ENCODE measurements at regions not wholly inside any gene's neighbourhood (a gene's known extent, or its start where the extent isn't known, plus 50 kb on each side); places are given as distances from the start of the nearest gene placed in this dataset.

- no peak overlapping the region for H3K27ac ChIP-seq
- H3K4me3 ChIP-seq = no peak overlapping the region
- intact Hi-C loops (cut with DNase I; ENCODE audit: low total_unique reads) = no loop called here
- no peaks in the 10 kb centered on the region for H3K27me3 ChIP-seq (replicated peaks in 1 of 7)
- no peak for DNase-seq
- no peak for TF ChIP-seq POLR2A (IDR thresholded peaks at IDR 0.05)
- H3K9me3 ChIP-seq = peaks cover 0 to 21% (median 12%) of the 10 kb centered on the region in 8 donors
- H3K36me3 ChIP-seq = no peaks in the 10 kb centered on the region
- no peaks in the 10 kb centered on the region for H3K4me1 ChIP-seq
Observed at GRCh38 chr4:188722911-188723310, 583.7 kb downstream of the TRIML1 start.

- intact Hi-C loops (cut with DNase I; ENCODE audit: low total_unique reads) = no loop called here
- no peak overlapping the region for H3K27ac ChIP-seq
- no peak overlapping the region for H3K4me3 ChIP-seq
- WGBS, 5 donors = 81 to 100% (median 90%) methylated on average over 1 of the region's 1 CpG
- H3K36me3 ChIP-seq = no peaks in the 10 kb centered on the region
- H3K9me3 ChIP-seq = peaks cover 0 to 12% (median 2%) of the 10 kb centered on the region in 8 donors
- no peak for TF ChIP-seq CTCF (IDR thresholded peaks at IDR 0.05 in 8 of 11, conservative IDR thresholded peaks at IDR 0.05 in 3 of 11)
- TF ChIP-seq POLR2AphosphoS5 (IDR thresholded peaks at IDR 0.05) = no peak
- TF ChIP-seq POLR2A (IDR thresholded peaks at IDR 0.05) = no peak
- H3K4me1 ChIP-seq = no peaks in the 10 kb centered on the region
- no peaks in the 10 kb centered on the region for H3K27me3 ChIP-seq (replicated peaks in 1 of 7)
- DNase-seq = no peak
Observed at GRCh38 chr4:188727746-188728145, 588.5 kb downstream of the TRIML1 start.

GRCh38 chr4:188728359-188728758, 589.1 kb downstream of the TRIML1 start:
- TF ChIP-seq POLR2A (IDR thresholded peaks at IDR 0.05) (no peak), CTCF (IDR thresholded peaks at IDR 0.05 in 8 of 11, conservative IDR thresholded peaks at IDR 0.05 in 3 of 11) (no peak), POLR2AphosphoS5 (IDR thresholded peaks at IDR 0.05) (no peak)
- intact Hi-C loops (cut with DNase I; ENCODE audit: low total_unique reads) = no loop called here
- 19 to 47% (median 23%) methylated on average over 1 of the region's 1 CpG for WGBS, 5 donors
- Histone ChIP-seq H3K27ac (no peak overlapping the region), H3K9me3 (peaks cover 0 to 12% (median 4%) of the 10 kb centered on the region in 8 donors), H3K4me1 (no peaks in the 10 kb centered on the region), H3K27me3 (replicated peaks in 1 of 7) (no peaks in the 10 kb centered on the region), H3K4me3 (no peak overlapping the region), H3K36me3 (no peaks in the 10 kb centered on the region)
- DNase-seq = no peak

- Histone ChIP-seq H3K36me3 (no peaks in the 10 kb centered on the region), H3K27me3 (replicated peaks in 1 of 7) (no peaks in the 10 kb centered on the region), H3K27ac (no peak overlapping the region), H3K9me3 (peaks cover 0 to 30% (median 15%) of the 10 kb centered on the region in 8 donors), H3K4me1 (no peaks in the 10 kb centered on the region), H3K4me3 (no peak overlapping the region)
- WGBS, 5 donors = 86 to 92% (median 87%) methylated on average over 3 of the region's 3 CpGs
- TF ChIP-seq POLR2A (IDR thresholded peaks at IDR 0.05) (no peak), POLR2AphosphoS5 (IDR thresholded peaks at IDR 0.05) (no peak), CTCF (IDR thresholded peaks at IDR 0.05 in 8 of 11, conservative IDR thresholded peaks at IDR 0.05 in 3 of 11) (no peak)
- no peak for DNase-seq
- intact Hi-C loops (cut with DNase I; ENCODE audit: low total_unique reads) = no loop called here
Observed at GRCh38 chr4:188732131-188732530, 592.9 kb downstream of the TRIML1 start.

- WGBS, 5 donors = 87 to 95% (median 90%) methylated on average over 8 to 15 of the region's 15 CpGs
- Histone ChIP-seq H3K27ac (no peak overlapping the region), H3K4me3 (no peak overlapping the region), H3K36me3 (no peaks in the 10 kb centered on the region), H3K9me3 (peaks cover 0 to 30% (median 13%) of the 10 kb centered on the region in 8 donors), H3K27me3 (replicated peaks in 1 of 7) (no peaks in the 10 kb centered on the region), H3K4me1 (no peaks in the 10 kb centered on the region)
- intact Hi-C loops (cut with DNase I; ENCODE audit: low total_unique reads) = no loop called here
- no peak for DNase-seq
- TF ChIP-seq POLR2A (IDR thresholded peaks at IDR 0.05) = no peak
- no peak for TF ChIP-seq CTCF (IDR thresholded peaks at IDR 0.05 in 8 of 11, conservative IDR thresholded peaks at IDR 0.05 in 3 of 11)
- TF ChIP-seq POLR2AphosphoS5 (IDR thresholded peaks at IDR 0.05) = no peak
Observed at GRCh38 chr4:188735082-188735481, 595.8 kb downstream of the TRIML1 start.

All from spleen (tissue), 11 donors.